A673 (cell line): ENCODE measurements at regions not wholly inside any gene's neighbourhood (a gene's known extent, or its start where the extent isn't known, plus 50 kb on each side); places are given as distances from the start of the nearest gene placed in this dataset.

Experiments used
- BruUV-seq: library from RNA; stranded (reverse); fragments of 400-500 nt; replicated peaks from 2 replicates; lab custom pipeline; 2021; lab: Mats Ljungman, UMichigan
- CTCF ChIA-PET: fragments of 300-600 bp; sonication (Branson Sonifier 250); formaldehyde crosslinking; loops from one replicate; lab custom pipeline; 2022; ENCODE audit warnings: antibody characterized with exemption; lab: Charles Lee
- POLR2A ChIA-PET: fragments of 300-600 bp; sonication (Branson Sonifier 250); formaldehyde crosslinking; loops from one replicate; lab custom pipeline; 2022; ENCODE audit warnings: antibody characterized with exemption; ENCODE audit not compliant: low non-redundant PET; lab: Charles Lee
- DNase-seq: peaks from one replicate; pipeline ENCODE4 v3.0.0-alpha.2; 2015; ENCODE audit warnings: low spot score
- H3K27ac ChIP-seq: fragments of 200-600 bp; sonication (generic); 2 replicates; pipeline ENCODE4 v1.5.1; 2016; ENCODE audit warnings: mixed run types, low read depth, mild to moderate bottlenecking, mixed read lengths, antibody characterized with exemption, low read length; ENCODE audit not compliant: poor library complexity, severe bottlenecking
- H3K27me3 ChIP-seq: fragments of 200-600 bp; sonication (generic); replicated peaks from 2 replicates; pipeline ENCODE4 v1.6.1; 2017; ENCODE audit warnings: mixed run types, low read depth, mild to moderate bottlenecking, mixed read lengths, antibody characterized with exemption, low read length; ENCODE audit not compliant: insufficient read depth, poor library complexity
- H3K36me3 ChIP-seq: fragments of 200-600 bp; sonication (generic); 2 replicates; pipeline ENCODE4 v1.6.1; 2016; ENCODE audit warnings: mixed run types, mild to moderate bottlenecking, mixed read lengths, antibody characterized with exemption, low read length; ENCODE audit not compliant: insufficient read depth, poor library complexity, severe bottlenecking
- H3K4me1 ChIP-seq: fragments of 200-600 bp; sonication (generic); 2 replicates; pipeline ENCODE4 v1.6.1; 2017; ENCODE audit warnings: mixed run types, mild to moderate bottlenecking, mixed read lengths, antibody characterized with exemption, low read length; ENCODE audit not compliant: insufficient read depth, poor library complexity, severe bottlenecking
- H3K4me3 ChIP-seq: fragments of 200-600 bp; sonication (generic); 2 replicates; pipeline ENCODE4 v1.5.1; 2016; ENCODE audit warnings: low read depth, mixed run types, mild to moderate bottlenecking, mixed read lengths, low read length; ENCODE audit not compliant: poor library complexity, severe bottlenecking
- H3K9me3 ChIP-seq: fragments of 200-600 bp; sonication (generic); 2 replicates; pipeline ENCODE4 v1.6.1; 2016; ENCODE audit warnings: mixed run types, low read depth, mild to moderate bottlenecking, mixed read lengths, antibody characterized with exemption, low read length; ENCODE audit not compliant: poor library complexity, severe bottlenecking
- CTCF ChIP-seq: fragments of 300-800, 200-600 bp; sonication (generic); conservative IDR thresholded peaks from 2 replicates; pipeline ENCODE4 v1.5.1; 2017; ENCODE audit warnings: low read depth, mild to moderate bottlenecking, antibody characterized with exemption, low read length, moderate library complexity, mixed read lengths
- EZH2 ChIP-seq: fragments of 200-600 bp; sonication (generic); IDR thresholded peaks from 2 replicates; pipeline ENCODE4 v1.6.1; 2017; ENCODE audit warnings: borderline replicate concordance, low read depth, mild to moderate bottlenecking, mixed read lengths, antibody characterized with exemption, low read length; ENCODE audit not compliant: poor library complexity, severe bottlenecking
- intact Hi-C: fragments of 100-400 bp; cut with micrococcal nuclease; formaldehyde crosslinking; loops from one replicate; pipeline ENCODE4 v1.10.0; 2022; ENCODE audit not compliant: unreplicated experiment

GRCh38 chr1:90537606-90538362 is 179.3 kb downstream of the BARHL2 start:
- Histone ChIP-seq H3K4me1 (no peaks in the 10 kb centered on the region), H3K36me3 (no peaks in the 10 kb centered on the region), H3K9me3 (no peaks in the 10 kb centered on the region), H3K27ac (no peak overlapping the region), H3K27me3 (no peaks in the 10 kb centered on the region), H3K4me3 (no peak overlapping the region)
- TF ChIP-seq EZH2: no peak
- no peak for TF ChIP-seq CTCF
- ChIA-PET POLR2A (no interaction called here), CTCF (no interaction called here)
- intact Hi-C loops: no loop called here
- no TSS peak for BruUV-seq
- DNase-seq: no peak

GRCh38 chr1:90534663-90535295 is 182.3 kb downstream of the BARHL2 start:
- no TSS peak for BruUV-seq
- DNase-seq: no peak
- H3K9me3 ChIP-seq: no peaks in the 10 kb centered on the region
- H3K27me3 ChIP-seq: no peaks in the 10 kb centered on the region
- H3K4me3 ChIP-seq: no peak overlapping the region
- CTCF ChIA-PET: no interaction called here
- H3K4me1 ChIP-seq: no peaks in the 10 kb centered on the region
- intact Hi-C loops: no loop called here
- POLR2A ChIA-PET: no interaction called here
- TF ChIP-seq CTCF: no peak
- no peak for TF ChIP-seq EZH2
- no peak overlapping the region for H3K27ac ChIP-seq
- no peaks in the 10 kb centered on the region for H3K36me3 ChIP-seq

- no TSS peak for BruUV-seq
- no peak for DNase-seq
- Histone ChIP-seq H3K9me3 (no peaks in the 10 kb centered on the region), H3K4me3 (no peak overlapping the region), H3K36me3 (no peaks in the 10 kb centered on the region), H3K4me1 (no peaks in the 10 kb centered on the region), H3K27ac (no peak overlapping the region), H3K27me3 (no peaks in the 10 kb centered on the region)
- ChIA-PET CTCF (no interaction called here), POLR2A (no interaction called here)
- intact Hi-C loops: no loop called here
- TF ChIP-seq CTCF (no peak), EZH2 (no peak)
Measured at GRCh38 chr1:90534116-90534515, 183.0 kb downstream of the BARHL2 start.
